B cell (primary cell): ENCODE measurements at regions not wholly inside any gene's neighbourhood (a gene's known extent, or its start where the extent isn't known, plus 50 kb on each side); places are given as distances from the start of the nearest gene placed in this dataset.

Experiments
- ATAC-seq: fragments of 200-7000 bp; cut with Tn5 transposase; one replicate; pipeline ENCODE4 v1.10.0; 2021; ENCODE audit warnings: low read depth, mild to moderate bottlenecking, moderate number of reproducible peaks, moderate library complexity
- CTCF ChIA-PET: fragments of 350-600 bp; sonication (Branson Sonifier 250); formaldehyde crosslinking; loops from one replicate; lab custom pipeline; 2021; ENCODE audit warnings: antibody characterized with exemption, inconsistent platforms; lab: Charles Lee
- POLR2A ChIA-PET: fragments of 350-600 bp; sonication (Branson Sonifier 250); formaldehyde crosslinking; loops from one replicate; lab custom pipeline; 2021; ENCODE audit warnings: antibody characterized with exemption; lab: Charles Lee
- DNase-seq: peaks from one replicate; pipeline ENCODE4 v3.0.0; 2013
- H2AFZ ChIP-seq: 2 replicates; pipeline ENCODE4 v1.6.1; 2012; ENCODE audit warnings: mild to moderate bottlenecking, low read depth, low read length; ENCODE audit not compliant: insufficient read depth, poor library complexity, severe bottlenecking
- H3K27ac ChIP-seq, 2 donors: 1 replicate in 1 of 2; 2 replicates in 1 of 2; pipeline ENCODE4 v1.5.1; 2012 to 2013; ENCODE audit warnings: low read length in 2 of 2, mild to moderate bottlenecking in 2 of 2, moderate library complexity in 1 of 2
- H3K27me3 ChIP-seq, 4 experiments: fragments of 200-600 bp in 1 of 4; sonication (generic) in 1 of 4; replicated peaks in 1 of 4; 1 replicate in 2 of 4; 2 replicates in 2 of 4; pipeline versions ENCODE4 v1.6.1 to v1.7.0; 2013 to 2016; ENCODE audit warnings: low read length in 3 of 4, mild to moderate bottlenecking in 2 of 4, mixed read lengths in 1 of 4, moderate library complexity in 1 of 4; ENCODE audit not compliant: insufficient read depth in 4 of 4, control insufficient read depth in 3 of 4; ENCODE audit errors: control extremely low read depth in 1 of 4
- H3K36me3 ChIP-seq, 2 experiments: replicated peaks in 1 of 2; 1 replicate in 1 of 2; 2 replicates in 1 of 2; pipeline versions ENCODE4 v1.6.1 to v1.7.1; 2013; ENCODE audit warnings: low read length in 1 of 2; ENCODE audit not compliant: insufficient read depth in 2 of 2, control insufficient read depth in 1 of 2; ENCODE audit errors: control extremely low read depth in 1 of 2, extremely low read depth in 1 of 2
- H3K4me1 ChIP-seq, 2 donors: fragments of 200-600 bp in 1 of 2; sonication (generic) in 1 of 2; 1 replicate in 1 of 2; 2 replicates in 1 of 2; pipeline versions ENCODE4 v1.5.1 to v1.6.1; 2013 to 2017; ENCODE audit warnings: low read length in 2 of 2; ENCODE audit not compliant: control insufficient read depth in 2 of 2, insufficient read depth in 2 of 2
- H3K4me2 ChIP-seq: replicated peaks from 2 replicates; pipeline ENCODE3; 2012; ENCODE audit warnings: mild to moderate bottlenecking, low read depth, low read length; ENCODE audit not compliant: poor library complexity, severe bottlenecking
- H3K4me3 ChIP-seq, 5 experiments: fragments of 200-600 bp in 1 of 5; sonication (generic) in 1 of 5; 1 replicate in 3 of 5; 2 replicates in 2 of 5; pipeline versions ENCODE4 v1.5.1 to v1.7.0; 2011 to 2016; ENCODE audit warnings: low read length in 4 of 5, mild to moderate bottlenecking in 4 of 5, low read depth in 2 of 5, control low read depth in 1 of 5, moderate library complexity in 1 of 5; ENCODE audit not compliant: insufficient read depth in 1 of 5; ENCODE audit errors: control extremely low read depth in 1 of 5, extremely low read depth in 1 of 5
- H3K79me2 ChIP-seq: fragments of 200-600 bp; sonication (generic); one replicate; pipeline ENCODE4 v1.6.0; 2016; ENCODE audit warnings: low read length; ENCODE audit not compliant: control insufficient read depth, insufficient read depth
- H3K9ac ChIP-seq: fragments of 200-600 bp; sonication (generic); 2 replicates; pipeline ENCODE4 v1.6.1; 2017; ENCODE audit warnings: mild to moderate bottlenecking, low read length, moderate library complexity
- H3K9me3 ChIP-seq, 3 donors: one replicate each; pipeline versions ENCODE4 v1.6.1 to v1.7.1; 2013; ENCODE audit warnings: low read length in 2 of 3; ENCODE audit not compliant: control insufficient read depth in 2 of 3, insufficient read depth in 1 of 3; ENCODE audit errors: control extremely low read depth in 1 of 3
- H4K20me1 ChIP-seq: 2 replicates; pipeline ENCODE4 v1.6.0; 2012; ENCODE audit warnings: mild to moderate bottlenecking, low read length; ENCODE audit not compliant: insufficient read depth, control insufficient read depth, poor library complexity, severe bottlenecking
- H3K27ac Mint-ChIP-seq: one replicate; pipeline ENCODE4 v1.8.0; 2021; ENCODE audit warnings: mixed read lengths
- H3K27me3 Mint-ChIP-seq: one replicate; pipeline ENCODE4 v1.8.0; 2021; ENCODE audit warnings: mixed read lengths
- H3K4me1 Mint-ChIP-seq: one replicate; pipeline ENCODE4 v1.8.0; 2021; ENCODE audit warnings: mixed read lengths
- H3K4me3 Mint-ChIP-seq: one replicate; pipeline ENCODE4 v1.8.0; 2021; ENCODE audit warnings: mixed read lengths
- H3K9me3 Mint-ChIP-seq: one replicate; pipeline ENCODE4 v1.8.0; 2022; ENCODE audit warnings: mixed read lengths; ENCODE audit not compliant: insufficient read depth
- CTCF ChIP-seq: fragments of 200-600 bp; IDR thresholded peaks from one replicate; pipeline ENCODE4 v1.8.0; 2022; ENCODE audit warnings: antibody characterized with exemption, mild to moderate bottlenecking
- EZH2 ChIP-seq: IDR thresholded peaks from 2 replicates; pipeline ENCODE4 v1.6.1; 2012; ENCODE audit warnings: borderline replicate concordance, low read depth, mild to moderate bottlenecking, moderate library complexity, low read length; ENCODE audit not compliant: insufficient read depth, poor library complexity, severe bottlenecking
- WGBS: methylation state at CpG from one replicate; pipeline ENCODE4 v1.1.5; 2013; ENCODE audit warnings: missing lambda C conversion rate; ENCODE audit not compliant: insufficient coverage; 5-methylcytosine and 5-hydroxymethylcytosine counted together
- intact Hi-C: fragments of 100-400 bp; cut with micrococcal nuclease; formaldehyde crosslinking; loops from one replicate; pipeline ENCODE4 v1.10.0; 2022

- no peak for ATAC-seq
- H3K27me3 Mint-ChIP-seq = no peaks in the 10 kb centered on the region
- Histone ChIP-seq H3K9me3 (no peaks in the 10 kb centered on the region), H3K4me1 (no peaks in the 10 kb centered on the region), H3K4me2 (no peak overlapping the region), H2AFZ (no peak overlapping the region), H4K20me1 (no peaks in the 10 kb centered on the region), H3K9ac (no peak overlapping the region), H3K27me3 (no peaks in the 10 kb centered on the region), H3K4me3 (no peak overlapping the region), H3K36me3 (no peaks in the 10 kb centered on the region), H3K79me2 (no peaks in the 10 kb centered on the region), H3K27ac (no peak overlapping the region)
- ChIA-PET CTCF (no interaction called here), POLR2A (no interaction called here)
- intact Hi-C loops = no loop called here
- TF ChIP-seq EZH2 = no peak
- no peak for TF ChIP-seq CTCF
- no peak for DNase-seq
- no peak overlapping the region for H3K4me3 Mint-ChIP-seq
- H3K4me1 Mint-ChIP-seq = no peaks in the 10 kb centered on the region
- peaks cover 3% of the 10 kb centered on the region for H3K9me3 Mint-ChIP-seq
- no peak overlapping the region for H3K27ac Mint-ChIP-seq
Observed at GRCh38 chr11:79852176-79852575, 411.3 kb upstream of the TENM4 start.

GRCh38 chr11:79845002-79845709, 404.3 kb upstream of the TENM4 start:
- Histone ChIP-seq H3K27me3 (no peaks in the 10 kb centered on the region), H3K36me3 (no peaks in the 10 kb centered on the region), H3K4me1 (no peaks in the 10 kb centered on the region), H4K20me1 (no peaks in the 10 kb centered on the region), H3K9ac (no peak overlapping the region), H2AFZ (no peak overlapping the region), H3K9me3 (peaks cover 0 to 4% (median 0%) of the 10 kb centered on the region in 3 donors), H3K27ac (no peak overlapping the region), H3K79me2 (no peaks in the 10 kb centered on the region), H3K4me2 (no peak overlapping the region), H3K4me3 (no peak overlapping the region)
- Mint-ChIP-seq H3K4me1 (no peaks in the 10 kb centered on the region), H3K27ac (no peak overlapping the region), H3K27me3 (no peaks in the 10 kb centered on the region), H3K9me3 (no peaks in the 10 kb centered on the region), H3K4me3 (no peak overlapping the region)
- WGBS = no CpG with 5 or more reads among the region's 3 CpGs
- ChIA-PET CTCF (no interaction called here), POLR2A (no interaction called here)
- DNase-seq (no peak), ATAC-seq (no peak)
- intact Hi-C loops = no loop called here
- TF ChIP-seq CTCF (no peak), EZH2 (no peak)
